ENCODE measurements at regions not wholly inside any gene's neighbourhood (a gene's known extent, or its start where the extent isn't known, plus 50 kb on each side); places are given as distances from the start of the nearest gene placed in this dataset.

DNA sequence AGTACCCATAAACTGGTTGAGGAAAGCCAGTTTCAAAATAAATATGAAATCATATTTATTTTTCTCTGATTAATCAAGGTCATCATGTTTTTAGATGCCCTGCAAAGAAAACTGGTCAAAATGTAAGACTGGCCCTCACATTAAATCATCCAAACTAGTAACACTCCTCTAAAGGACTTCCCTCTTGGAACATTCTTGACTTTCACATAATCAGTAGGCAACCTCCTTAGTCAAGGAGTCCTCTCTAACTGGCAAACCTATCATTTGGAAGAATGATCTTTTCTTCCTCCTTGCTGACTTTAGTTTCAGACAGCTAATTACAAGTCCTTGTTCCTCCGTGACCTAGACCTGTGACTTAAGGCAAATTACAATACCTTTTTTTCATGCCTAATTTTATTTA lies 82.5 kb upstream of the DCBLD2 start:
- H2AFZ ChIP-seq (ENCODE audit: low read length), result no peak overlapping the region
- H3K79me2 ChIP-seq (ENCODE audit: control insufficient read depth, insufficient read depth, low read length), result peaks cover 4% of the 10 kb centered on the region
- H3K27me3 ChIP-seq (ENCODE audit: control insufficient read depth, insufficient read depth, low read length), result no peaks in the 10 kb centered on the region
- no peak overlapping the region for H3K27ac ChIP-seq (ENCODE audit: insufficient read depth, low read length)
- no peak overlapping the region for H3K4me3 ChIP-seq (replicated peaks in 1 of 4; ENCODE audit: control extremely low read depth in 1 of 4, insufficient read depth in 1 of 4, low read depth in 3 of 4, low read length in 4 of 4)
- H3K36me3 ChIP-seq (ENCODE audit: control insufficient read depth, insufficient read depth, low read length), result no peaks in the 10 kb centered on the region
- H3K9ac ChIP-seq (ENCODE audit: insufficient read depth, low read length), result no peak overlapping the region
- TF ChIP-seq, protein P1, sequence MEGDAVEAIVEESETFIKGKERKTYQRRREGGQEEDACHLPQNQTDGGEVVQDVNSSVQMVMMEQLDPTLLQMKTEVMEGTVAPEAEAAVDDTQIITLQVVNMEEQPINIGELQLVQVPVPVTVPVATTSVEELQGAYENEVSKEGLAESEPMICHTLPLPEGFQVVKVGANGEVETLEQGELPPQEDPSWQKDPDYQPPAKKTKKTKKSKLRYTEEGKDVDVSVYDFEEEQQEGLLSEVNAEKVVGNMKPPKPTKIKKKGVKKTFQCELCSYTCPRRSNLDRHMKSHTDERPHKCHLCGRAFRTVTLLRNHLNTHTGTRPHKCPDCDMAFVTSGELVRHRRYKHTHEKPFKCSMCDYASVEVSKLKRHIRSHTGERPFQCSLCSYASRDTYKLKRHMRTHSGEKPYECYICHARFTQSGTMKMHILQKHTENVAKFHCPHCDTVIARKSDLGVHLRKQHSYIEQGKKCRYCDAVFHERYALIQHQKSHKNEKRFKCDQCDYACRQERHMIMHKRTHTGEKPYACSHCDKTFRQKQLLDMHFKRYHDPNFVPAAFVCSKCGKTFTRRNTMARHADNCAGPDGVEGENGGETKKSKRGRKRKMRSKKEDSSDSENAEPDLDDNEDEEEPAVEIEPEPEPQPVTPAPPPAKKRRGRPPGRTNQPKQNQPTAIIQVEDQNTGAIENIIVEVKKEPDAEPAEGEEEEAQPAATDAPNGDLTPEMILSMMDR (conservative IDR thresholded peaks at IDR 0.05 in 1 of 2, IDR thresholded peaks at IDR 0.05 in 1 of 2; ENCODE audit: low read depth in 1 of 2, low read length in 2 of 2), result no peak
- TF ChIP-seq EZH2 (IDR thresholded peaks at IDR 0.05; ENCODE audit: low read length, missing control alignments), result no peak
- no peaks in the 10 kb centered on the region for H3K9me3 ChIP-seq (ENCODE audit: control insufficient read depth, insufficient read depth, low read depth, low read length)
- no peaks in the 10 kb centered on the region for H4K20me1 ChIP-seq (ENCODE audit: control insufficient read depth, extremely low read depth, insufficient read depth, low read length)
- no peak for DNase-seq (ENCODE audit: low read depth in 2 of 2)
- H3K4me2 ChIP-seq (ENCODE audit: extremely low read depth, insufficient read depth, low read length), result no peak overlapping the region
- peaks cover 11% of the 10 kb centered on the region for H3K4me1 ChIP-seq (ENCODE audit: control insufficient read depth, extremely low read depth, insufficient read depth, low read length)

DNA sequence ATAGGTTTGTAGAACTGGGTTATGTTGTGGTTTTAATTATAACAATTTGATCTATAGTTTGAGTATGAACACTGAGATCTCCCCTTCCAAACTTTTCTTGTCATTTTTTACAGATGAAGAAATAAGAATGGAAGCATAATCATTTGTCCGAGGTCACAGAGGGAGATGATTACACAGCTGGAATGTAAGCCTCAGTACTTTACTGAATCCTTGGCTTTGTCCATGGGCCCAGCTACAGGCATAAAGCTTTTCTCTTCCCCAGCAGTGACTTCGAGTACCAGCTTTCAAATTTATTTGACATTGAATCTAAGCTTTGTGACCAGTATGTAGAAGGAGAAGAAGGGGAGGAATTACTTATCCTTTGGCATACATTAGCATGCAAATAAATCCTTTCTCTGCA lies 80.9 kb upstream of the DCBLD2 start:
- Histone ChIP-seq H3K79me2 (ENCODE audit: control insufficient read depth, insufficient read depth, low read length) (peaks cover 4% of the 10 kb centered on the region), H4K20me1 (ENCODE audit: control insufficient read depth, extremely low read depth, insufficient read depth, low read length) (no peaks in the 10 kb centered on the region), H3K4me3 (replicated peaks in 1 of 4; ENCODE audit: control extremely low read depth in 1 of 4, insufficient read depth in 1 of 4, low read depth in 3 of 4, low read length in 4 of 4) (peak overlapping the region in 2 of 4 experiments; percentile 7 to 34), H3K9ac (ENCODE audit: insufficient read depth, low read length) (no peak overlapping the region), H2AFZ (ENCODE audit: low read length) (no peak overlapping the region), H3K36me3 (ENCODE audit: control insufficient read depth, insufficient read depth, low read length) (no peaks in the 10 kb centered on the region), H3K27ac (ENCODE audit: insufficient read depth, low read length) (peak overlapping the region; percentile 1), H3K4me1 (ENCODE audit: control insufficient read depth, extremely low read depth, insufficient read depth, low read length) (peaks cover 11% of the 10 kb centered on the region), H3K27me3 (ENCODE audit: control insufficient read depth, insufficient read depth, low read length) (no peaks in the 10 kb centered on the region), H3K9me3 (ENCODE audit: control insufficient read depth, insufficient read depth, low read depth, low read length) (no peaks in the 10 kb centered on the region), H3K4me2 (ENCODE audit: extremely low read depth, insufficient read depth, low read length) (peak overlapping the region; percentile 3)
- no peak for TF ChIP-seq EZH2 (IDR thresholded peaks at IDR 0.05; ENCODE audit: low read length, missing control alignments)
- TF ChIP-seq, protein P1 (conservative IDR thresholded peaks at IDR 0.05 in 1 of 2, IDR thresholded peaks at IDR 0.05 in 1 of 2; ENCODE audit: low read depth in 1 of 2, low read length in 2 of 2), result no peak
- peak in 1 of 2 donors; percentile 60 for DNase-seq (ENCODE audit: low read depth in 2 of 2)

- Histone ChIP-seq H3K27ac (ENCODE audit: insufficient read depth, low read length) (peak overlapping the region; percentile 49), H4K20me1 (ENCODE audit: control insufficient read depth, extremely low read depth, insufficient read depth, low read length) (no peaks in the 10 kb centered on the region), H3K4me2 (ENCODE audit: extremely low read depth, insufficient read depth, low read length) (peak overlapping the region; percentile 89), H3K9ac (ENCODE audit: insufficient read depth, low read length) (no peak overlapping the region), H3K27me3 (ENCODE audit: control insufficient read depth, insufficient read depth, low read length) (no peaks in the 10 kb centered on the region), H3K4me1 (ENCODE audit: control insufficient read depth, extremely low read depth, insufficient read depth, low read length) (peaks cover 11% of the 10 kb centered on the region), H2AFZ (ENCODE audit: low read length) (peak overlapping the region; percentile 81), H3K79me2 (ENCODE audit: control insufficient read depth, insufficient read depth, low read length) (peaks cover 4% of the 10 kb centered on the region), H3K4me3 (replicated peaks in 1 of 4; ENCODE audit: control extremely low read depth in 1 of 4, insufficient read depth in 1 of 4, low read depth in 3 of 4, low read length in 4 of 4) (peak overlapping the region in 2 of 4 experiments; percentile 9 to 31), H3K9me3 (ENCODE audit: control insufficient read depth, insufficient read depth, low read depth, low read length) (no peaks in the 10 kb centered on the region), H3K36me3 (ENCODE audit: control insufficient read depth, insufficient read depth, low read length) (no peaks in the 10 kb centered on the region)
- peak in 1 of 2 donors; percentile 98 for DNase-seq (ENCODE audit: low read depth in 2 of 2)
- TF ChIP-seq EZH2 (IDR thresholded peaks at IDR 0.05; ENCODE audit: low read length, missing control alignments), result no peak
- TF ChIP-seq, protein P1 (conservative IDR thresholded peaks at IDR 0.05 in 1 of 2, IDR thresholded peaks at IDR 0.05 in 1 of 2; ENCODE audit: low read depth in 1 of 2, low read length in 2 of 2), result no peak
These were observed 79.6 kb upstream of the DCBLD2 start for GRCh38 chr3:98980915-98981596.
